ENCODE measurements at regions not wholly inside any gene's neighbourhood (a gene's known extent, or its start where the extent isn't known, plus 50 kb on each side); places are given as distances from the start of the nearest gene placed in this dataset.

DNA sequence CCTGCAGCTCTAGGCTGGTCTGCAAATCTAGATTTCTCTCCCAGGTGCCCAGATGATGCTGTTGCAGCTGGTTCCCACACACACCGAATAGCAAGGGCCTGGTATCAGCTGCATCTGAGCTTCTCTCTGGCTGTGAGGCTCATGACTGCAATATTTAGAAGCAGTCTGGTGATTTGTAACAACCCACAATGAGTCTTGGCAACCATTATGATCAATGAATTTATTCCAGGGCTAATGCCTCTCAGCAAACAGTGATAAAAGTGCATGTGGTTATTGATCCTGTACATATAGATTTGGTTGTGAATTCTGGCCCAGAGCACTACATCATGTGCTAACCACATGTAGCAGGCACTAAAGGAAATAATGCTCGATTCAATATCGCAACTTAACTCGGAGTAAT, 114.3 kb downstream of the ASCL4 start:
- TF ChIP-seq EZH2phosphoT487 (IDR thresholded peaks at IDR 0.05; ENCODE audit: insufficient read depth, low read depth): no peak
- TF ChIP-seq EZH2 (IDR thresholded peaks at IDR 0.05; ENCODE audit: insufficient read depth, poor library complexity, severe bottlenecking): no peak

Data from GM23248 (cell line).